Neural cell (in vitro differentiated cells): ENCODE measurements at regions not wholly inside any gene's neighbourhood (a gene's known extent, or its start where the extent isn't known, plus 50 kb on each side); places are given as distances from the start of the nearest gene placed in this dataset.
"Not testable (repeated sequence)": the region's sequence is repeated elsewhere in the genome, so short reads cannot be mapped to it uniquely, and the experiment has no call there.

ENCODE experiments used
- EP300 ChIP-seq: fragments of 450-650 bp; conservative IDR thresholded peaks from 2 replicates; pipeline ENCODE4 v1.6.1; 2014; ENCODE audit warnings: antibody characterized with exemption, mild to moderate bottlenecking, moderate library complexity; ENCODE audit not compliant: poor library complexity, severe bottlenecking
- EZH2 ChIP-seq: fragments of 200-600, 300-800 bp; shearing (Covaris generic), sonication (generic); IDR thresholded peaks from 2 replicates; pipeline ENCODE4 v1.6.1; 2014; ENCODE audit warnings: antibody characterized with exemption, low read length, borderline replicate concordance, mild to moderate bottlenecking; ENCODE audit not compliant: insufficient read depth, poor library complexity, severe bottlenecking
- MXI1 ChIP-seq: fragments of 450-650 bp; conservative IDR thresholded peaks from 2 replicates; pipeline ENCODE4 v1.6.1; 2014; ENCODE audit warnings: antibody characterized with exemption, mild to moderate bottlenecking; ENCODE audit not compliant: poor library complexity, severe bottlenecking
- POLR2AphosphoS5 ChIP-seq: IDR thresholded peaks from 2 replicates; pipeline ENCODE4 v1.6.1; 2012
- RAD21 ChIP-seq: fragments of 450-650 bp; conservative IDR thresholded peaks from 2 replicates; pipeline ENCODE4 v1.6.1; 2014; ENCODE audit warnings: antibody characterized with exemption, mild to moderate bottlenecking, moderate library complexity
- SMC3 ChIP-seq: fragments of 450-650 bp; conservative IDR thresholded peaks from 2 replicates; pipeline ENCODE4 v1.6.1; 2014; ENCODE audit warnings: antibody characterized with exemption, mild to moderate bottlenecking, moderate library complexity; ENCODE audit not compliant: poor library complexity
- TAF1 ChIP-seq: IDR thresholded peaks from 2 replicates; pipeline ENCODE4 v1.6.1; 2012; ENCODE audit warnings: low read depth
- TF ChIP-seq, protein P1 (sequence below): fragments of 450-650 bp; IDR thresholded peaks from 2 replicates; pipeline ENCODE4 v1.5.1; 2014; ENCODE audit warnings: antibody characterized with exemption, mild to moderate bottlenecking, moderate library complexity; ENCODE audit not compliant: poor library complexity, severe bottlenecking
- TF ChIP-seq, protein P2 (sequence below): IDR thresholded peaks from 2 replicates; pipeline ENCODE4 v1.6.1; 2012; ENCODE audit warnings: borderline replicate concordance

DNA sequence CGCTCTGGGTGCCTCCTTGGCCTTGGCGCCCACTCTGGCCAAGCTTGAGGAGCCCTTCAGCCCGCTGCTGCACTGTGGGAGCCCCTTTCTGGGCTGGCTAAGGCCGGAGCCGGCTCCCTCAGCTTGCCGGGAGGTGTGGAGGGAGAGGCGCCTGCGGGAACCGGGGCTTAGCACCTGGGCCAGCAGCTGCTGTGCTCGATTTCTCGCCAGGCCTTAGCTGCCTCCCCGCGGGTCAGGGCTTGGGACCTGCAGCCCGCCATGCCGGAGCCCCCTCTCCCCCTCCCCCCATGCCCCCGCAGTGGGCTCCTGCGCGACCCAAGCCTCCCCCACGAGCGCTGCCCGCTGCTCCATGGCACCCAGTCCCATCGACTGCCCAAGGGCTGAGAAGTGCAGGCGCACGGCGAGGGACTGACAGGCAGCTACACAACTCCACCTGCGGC, 782.4 kb downstream of the METTL15 start:
- TF ChIP-seq EP300, POLR2AphosphoS5, EZH2, MXI1, SMC3, RAD21, TAF1: not testable (repeated sequence)
- TF ChIP-seq, protein P1, sequence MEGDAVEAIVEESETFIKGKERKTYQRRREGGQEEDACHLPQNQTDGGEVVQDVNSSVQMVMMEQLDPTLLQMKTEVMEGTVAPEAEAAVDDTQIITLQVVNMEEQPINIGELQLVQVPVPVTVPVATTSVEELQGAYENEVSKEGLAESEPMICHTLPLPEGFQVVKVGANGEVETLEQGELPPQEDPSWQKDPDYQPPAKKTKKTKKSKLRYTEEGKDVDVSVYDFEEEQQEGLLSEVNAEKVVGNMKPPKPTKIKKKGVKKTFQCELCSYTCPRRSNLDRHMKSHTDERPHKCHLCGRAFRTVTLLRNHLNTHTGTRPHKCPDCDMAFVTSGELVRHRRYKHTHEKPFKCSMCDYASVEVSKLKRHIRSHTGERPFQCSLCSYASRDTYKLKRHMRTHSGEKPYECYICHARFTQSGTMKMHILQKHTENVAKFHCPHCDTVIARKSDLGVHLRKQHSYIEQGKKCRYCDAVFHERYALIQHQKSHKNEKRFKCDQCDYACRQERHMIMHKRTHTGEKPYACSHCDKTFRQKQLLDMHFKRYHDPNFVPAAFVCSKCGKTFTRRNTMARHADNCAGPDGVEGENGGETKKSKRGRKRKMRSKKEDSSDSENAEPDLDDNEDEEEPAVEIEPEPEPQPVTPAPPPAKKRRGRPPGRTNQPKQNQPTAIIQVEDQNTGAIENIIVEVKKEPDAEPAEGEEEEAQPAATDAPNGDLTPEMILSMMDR: not testable (repeated sequence)
- TF ChIP-seq, protein P2, sequence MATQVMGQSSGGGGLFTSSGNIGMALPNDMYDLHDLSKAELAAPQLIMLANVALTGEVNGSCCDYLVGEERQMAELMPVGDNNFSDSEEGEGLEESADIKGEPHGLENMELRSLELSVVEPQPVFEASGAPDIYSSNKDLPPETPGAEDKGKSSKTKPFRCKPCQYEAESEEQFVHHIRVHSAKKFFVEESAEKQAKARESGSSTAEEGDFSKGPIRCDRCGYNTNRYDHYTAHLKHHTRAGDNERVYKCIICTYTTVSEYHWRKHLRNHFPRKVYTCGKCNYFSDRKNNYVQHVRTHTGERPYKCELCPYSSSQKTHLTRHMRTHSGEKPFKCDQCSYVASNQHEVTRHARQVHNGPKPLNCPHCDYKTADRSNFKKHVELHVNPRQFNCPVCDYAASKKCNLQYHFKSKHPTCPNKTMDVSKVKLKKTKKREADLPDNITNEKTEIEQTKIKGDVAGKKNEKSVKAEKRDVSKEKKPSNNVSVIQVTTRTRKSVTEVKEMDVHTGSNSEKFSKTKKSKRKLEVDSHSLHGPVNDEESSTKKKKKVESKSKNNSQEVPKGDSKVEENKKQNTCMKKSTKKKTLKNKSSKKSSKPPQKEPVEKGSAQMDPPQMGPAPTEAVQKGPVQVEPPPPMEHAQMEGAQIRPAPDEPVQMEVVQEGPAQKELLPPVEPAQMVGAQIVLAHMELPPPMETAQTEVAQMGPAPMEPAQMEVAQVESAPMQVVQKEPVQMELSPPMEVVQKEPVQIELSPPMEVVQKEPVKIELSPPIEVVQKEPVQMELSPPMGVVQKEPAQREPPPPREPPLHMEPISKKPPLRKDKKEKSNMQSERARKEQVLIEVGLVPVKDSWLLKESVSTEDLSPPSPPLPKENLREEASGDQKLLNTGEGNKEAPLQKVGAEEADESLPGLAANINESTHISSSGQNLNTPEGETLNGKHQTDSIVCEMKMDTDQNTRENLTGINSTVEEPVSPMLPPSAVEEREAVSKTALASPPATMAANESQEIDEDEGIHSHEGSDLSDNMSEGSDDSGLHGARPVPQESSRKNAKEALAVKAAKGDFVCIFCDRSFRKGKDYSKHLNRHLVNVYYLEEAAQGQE: not testable (repeated sequence)
